GM19467 (cell line): ENCODE measurements at regions not wholly inside any gene's neighbourhood (a gene's known extent, or its start where the extent isn't known, plus 50 kb on each side); places are given as distances from the start of the nearest gene placed in this dataset.
"Not testable (repeated sequence)": the region's sequence is repeated elsewhere in the genome, so short reads cannot be mapped to it uniquely, and the experiment has no call there.

ENCODE experiments used
- ATAC-seq: cut with Tn5 transposase; IDR thresholded peaks from one replicate; pipeline ENCODE4 v1.9.1; 2021; ENCODE audit warnings: mild to moderate bottlenecking, moderate library complexity; ENCODE audit not compliant: unreplicated experiment

GRCh38 chr11:112673401-112673800 lies 287.8 kb upstream of the NCAM1 start:
- not testable (repeated sequence) for ATAC-seq

- ATAC-seq = no peak
Measured at GRCh38 chr11:112685111-112685510, 276.1 kb upstream of the NCAM1 start.

- ATAC-seq = no peak
Measured at GRCh38 chr11:112689851-112690250, 271.4 kb upstream of the NCAM1 start.

- ATAC-seq = no peak
Measured at GRCh38 chr11:112693781-112694180, 267.4 kb upstream of the NCAM1 start.

- no peak for ATAC-seq
Measured at GRCh38 chr11:112694245-112694644, 267.0 kb upstream of the NCAM1 start.

GRCh38 chr11:112694813-112695212 lies 266.4 kb upstream of the NCAM1 start:
- ATAC-seq = no peak

- ATAC-seq = no peak
Measured at GRCh38 chr11:112697391-112698178, 263.6 kb upstream of the NCAM1 start.

GRCh38 chr11:112705148-112705547 lies 256.1 kb upstream of the NCAM1 start:
- no peak for ATAC-seq

GRCh38 chr11:112706863-112707262 lies 254.4 kb upstream of the NCAM1 start:
- no peak for ATAC-seq

- ATAC-seq = not testable (repeated sequence)
Measured at GRCh38 chr11:112714340-112714739, 246.9 kb upstream of the NCAM1 start.

- ATAC-seq = no peak
Measured at GRCh38 chr11:112715056-112715455, 246.2 kb upstream of the NCAM1 start.

- ATAC-seq = no peak
Measured at GRCh38 chr11:112718483-112718882, 242.7 kb upstream of the NCAM1 start.

GRCh38 chr11:112719736-112720525 lies 241.3 kb upstream of the NCAM1 start:
- ATAC-seq = no peak

- ATAC-seq = no peak
Measured at GRCh38 chr11:112722148-112722547, 239.1 kb upstream of the NCAM1 start.

GRCh38 chr11:112722876-112723275 lies 238.3 kb upstream of the NCAM1 start:
- no peak for ATAC-seq

- ATAC-seq = no peak
Measured at GRCh38 chr11:112723676-112724495, 237.3 kb upstream of the NCAM1 start.

- ATAC-seq = no peak
Measured at GRCh38 chr11:112724496-112724790, 236.8 kb upstream of the NCAM1 start.

- ATAC-seq = no peak
Measured at GRCh38 chr11:112725636-112726035, 235.6 kb upstream of the NCAM1 start.

GRCh38 chr11:112727341-112727841 lies 233.8 kb upstream of the NCAM1 start:
- no peak for ATAC-seq

- no peak for ATAC-seq
Measured at GRCh38 chr11:112728288-112728687, 232.9 kb upstream of the NCAM1 start.

GRCh38 chr11:112728716-112729115 lies 232.5 kb upstream of the NCAM1 start:
- no peak for ATAC-seq
